DND-41 (cell line): ENCODE measurements at regions not wholly inside any gene's neighbourhood (a gene's known extent, or its start where the extent isn't known, plus 50 kb on each side); places are given as distances from the start of the nearest gene placed in this dataset.
"Not testable (repeated sequence)": the region's sequence is repeated elsewhere in the genome, so short reads cannot be mapped to it uniquely, and the experiment has no call there.

ENCODE experiments used
- CTCF ChIP-seq: IDR thresholded peaks from 2 replicates; pipeline ENCODE4 v1.5.1; 2012; ENCODE audit warnings: borderline replicate concordance, low read length, moderate library complexity, mild to moderate bottlenecking; ENCODE audit not compliant: poor library complexity, severe bottlenecking; ENCODE audit errors: extremely low read depth
- EZH2 ChIP-seq: IDR thresholded peaks from 3 replicates; pipeline ENCODE4 v1.6.1; 2012; ENCODE audit warnings: borderline replicate concordance, low read depth, mild to moderate bottlenecking, moderate library complexity, low read length, inconsistent platforms; ENCODE audit not compliant: severe bottlenecking

GRCh38 chr6:170712702-170713101, 128.3 kb upstream of the PDCD2 start:
- TF ChIP-seq CTCF, EZH2: not testable (repeated sequence)
